ENCODE measurements at regions not wholly inside any gene's neighbourhood (a gene's known extent, or its start where the extent isn't known, plus 50 kb on each side); places are given as distances from the start of the nearest gene placed in this dataset.

GRCh38 chr2:191593622-191594385 lies 84.1 kb upstream of the NABP1 start:
- H3K36me3 ChIP-seq (ENCODE audit: insufficient read depth, low read length): no peaks in the 10 kb centered on the region
- H3K9me2 ChIP-seq (ENCODE audit: low read depth, low read length): no peaks in the 10 kb centered on the region

GRCh38 chr2:191597186-191597751 lies 80.7 kb upstream of the NABP1 start:
- Histone ChIP-seq H3K79me2 (ENCODE audit: insufficient read depth, low read length) (no peaks in the 10 kb centered on the region), H3K27me3 (ENCODE audit: insufficient read depth, low read length) (no peaks in the 10 kb centered on the region; the same call in 1 of the 2 replicates), H3K9me2 (ENCODE audit: low read depth, low read length) (no peaks in the 10 kb centered on the region), H3K9ac (ENCODE audit: low read length) (no peak overlapping the region), H3K9me3 (ENCODE audit: low read length) (no peaks in the 10 kb centered on the region), H3F3A (ENCODE audit: insufficient read depth, low read length) (no peaks in the 10 kb centered on the region), H4K20me1 (ENCODE audit: insufficient read depth, low read length) (no peaks in the 10 kb centered on the region), H3K36me3 (ENCODE audit: insufficient read depth, low read length) (no peaks in the 10 kb centered on the region), H2AFZ (ENCODE audit: low read length) (no peak overlapping the region), H3K4me1 (ENCODE audit: insufficient read depth, low read length, severe bottlenecking) (no peaks in the 10 kb centered on the region), H3K4me3 (ENCODE audit: low read depth, low read length, poor library complexity, severe bottlenecking) (no peak overlapping the region), H3K4me2 (ENCODE audit: low read length) (no peak overlapping the region), H3K27ac (ENCODE audit: low read depth, low read length, poor library complexity, severe bottlenecking) (no peak overlapping the region)
- TF ChIP-seq CTCF (IDR thresholded peaks at IDR 0.05; ENCODE audit: low read length): no peak
- no peak for TF ChIP-seq EZH2 (IDR thresholded peaks at IDR 0.05; ENCODE audit: borderline replicate concordance, low read length)

More at GRCh38 chr2:191593622-191594385, 84.1 kb upstream of the NABP1 start:
- no peak overlapping the region for H2AFZ ChIP-seq (ENCODE audit: low read length)
- H3K4me2 ChIP-seq (ENCODE audit: low read length): no peak overlapping the region
- no peaks in the 10 kb centered on the region for H3K79me2 ChIP-seq (ENCODE audit: insufficient read depth, low read length)
- TF ChIP-seq EZH2 (IDR thresholded peaks at IDR 0.05; ENCODE audit: borderline replicate concordance, low read length) (no peak), CTCF (IDR thresholded peaks at IDR 0.05; ENCODE audit: low read length) (no peak)
- no peaks in the 10 kb centered on the region for H4K20me1 ChIP-seq (ENCODE audit: insufficient read depth, low read length)
- no peaks in the 10 kb centered on the region for H3K9me3 ChIP-seq (ENCODE audit: low read length)
- no peaks in the 10 kb centered on the region; the same call in 1 of the 2 replicates for H3K27me3 ChIP-seq (ENCODE audit: insufficient read depth, low read length)
- H3F3A ChIP-seq (ENCODE audit: insufficient read depth, low read length): no peaks in the 10 kb centered on the region
- no peak overlapping the region for H3K27ac ChIP-seq (ENCODE audit: low read depth, low read length, poor library complexity, severe bottlenecking)
- H3K4me1 ChIP-seq (ENCODE audit: insufficient read depth, low read length, severe bottlenecking): no peaks in the 10 kb centered on the region
- no peak overlapping the region for H3K9ac ChIP-seq (ENCODE audit: low read length)
- no peak overlapping the region for H3K4me3 ChIP-seq (ENCODE audit: low read depth, low read length, poor library complexity, severe bottlenecking)

- H3K9me3 ChIP-seq (ENCODE audit: low read length): no peaks in the 10 kb centered on the region
- no peaks in the 10 kb centered on the region for H3K79me2 ChIP-seq (ENCODE audit: insufficient read depth, low read length)
- no peaks in the 10 kb centered on the region; the same call in 1 of the 2 replicates for H3K27me3 ChIP-seq (ENCODE audit: insufficient read depth, low read length)
- no peaks in the 10 kb centered on the region for H3K36me3 ChIP-seq (ENCODE audit: insufficient read depth, low read length)
- no peak overlapping the region for H3K4me3 ChIP-seq (ENCODE audit: low read depth, low read length, poor library complexity, severe bottlenecking)
- H3K4me2 ChIP-seq (ENCODE audit: low read length): no peak overlapping the region
- no peaks in the 10 kb centered on the region for H3F3A ChIP-seq (ENCODE audit: insufficient read depth, low read length)
- H3K9ac ChIP-seq (ENCODE audit: low read length): no peak overlapping the region
- no peaks in the 10 kb centered on the region for H3K9me2 ChIP-seq (ENCODE audit: low read depth, low read length)
- H2AFZ ChIP-seq (ENCODE audit: low read length): no peak overlapping the region
- no peaks in the 10 kb centered on the region for H3K4me1 ChIP-seq (ENCODE audit: insufficient read depth, low read length, severe bottlenecking)
- no peak for TF ChIP-seq CTCF (IDR thresholded peaks at IDR 0.05; ENCODE audit: low read length)
- no peak for TF ChIP-seq EZH2 (IDR thresholded peaks at IDR 0.05; ENCODE audit: borderline replicate concordance, low read length)
- H3K27ac ChIP-seq (ENCODE audit: low read depth, low read length, poor library complexity, severe bottlenecking): no peak overlapping the region
- H4K20me1 ChIP-seq (ENCODE audit: insufficient read depth, low read length): no peaks in the 10 kb centered on the region
These were observed 79.6 kb upstream of the NABP1 start for GRCh38 chr2:191598296-191598695.
